Astrocyte (in vitro differentiated cells and primary cell): ENCODE measurements at regions not wholly inside any gene's neighbourhood (a gene's known extent, or its start where the extent isn't known, plus 50 kb on each side); places are given as distances from the start of the nearest gene placed in this dataset.

Experiments
- CTCF ChIP-seq: IDR thresholded peaks from 2 replicates; pipeline ENCODE4 v1.5.1; 2011; ENCODE audit warnings: low read depth, mild to moderate bottlenecking, inconsistent platforms, low read length, moderate library complexity; ENCODE audit not compliant: insufficient read depth
- EZH2 ChIP-seq: IDR thresholded peaks from 2 replicates; pipeline ENCODE4 v1.6.1; 2012; ENCODE audit warnings: mild to moderate bottlenecking, low read length, inconsistent platforms; ENCODE audit not compliant: insufficient read depth

- TF ChIP-seq CTCF (no peak), EZH2 (no peak)
These were observed 170.6 kb downstream of the RBFOX3 start for GRCh38 chr17:79440251-79440650.
